SK-N-SH treated with all-trans-retinoic acid at 6 μM for 48 hours (cell line): ENCODE measurements at regions not wholly inside any gene's neighbourhood (a gene's known extent, or its start where the extent isn't known, plus 50 kb on each side); places are given as distances from the start of the nearest gene placed in this dataset.

Source experiments
- CREB5 ChIP-seq: fragments of 250-450 bp; sonication (Bioruptor Pico); IDR thresholded peaks from 2 replicates; pipeline ENCODE4 v1.5.1; 2020; ENCODE audit warnings: low read depth, mild to moderate bottlenecking, moderate library complexity
- CSRNP3 ChIP-seq: fragments of 250-450 bp; sonication (Bioruptor Pico); IDR thresholded peaks from 2 replicates; pipeline ENCODE4 v1.5.1; 2021; ENCODE audit warnings: mild to moderate bottlenecking, moderate library complexity
- GLIS3 ChIP-seq: fragments of 250-450 bp; sonication (Bioruptor Pico); IDR thresholded peaks from 2 replicates; pipeline ENCODE4 v1.5.0; 2020; ENCODE audit warnings: mild to moderate bottlenecking, moderate library complexity
- OSR1 ChIP-seq: fragments of 250-450 bp; sonication (Bioruptor Pico); IDR thresholded peaks from 2 replicates; pipeline ENCODE4 v1.8.0; 2022; ENCODE audit warnings: moderate library complexity, mild to moderate bottlenecking, inconsistent platforms
- PATZ1 ChIP-seq: fragments of 250-450 bp; sonication (Bioruptor Pico); IDR thresholded peaks from 2 replicates; pipeline ENCODE4 v1.8.0; 2020; ENCODE audit warnings: mild to moderate bottlenecking, moderate library complexity, borderline replicate concordance
- POU6F1 ChIP-seq: fragments of 250-450 bp; sonication (Bioruptor Pico); IDR thresholded peaks from 2 replicates; pipeline ENCODE4 v1.8.0; 2021; ENCODE audit warnings: low read depth, mild to moderate bottlenecking, moderate library complexity, borderline replicate concordance
- ZFP3 ChIP-seq: fragments of 250-450 bp; sonication (Bioruptor Pico); IDR thresholded peaks from 2 replicates; pipeline ENCODE4 v1.5.0; 2020; ENCODE audit warnings: mild to moderate bottlenecking, moderate library complexity

- no peak for TF ChIP-seq POU6F1 (CRISPR knock-in tag)
- TF ChIP-seq CREB5 (CRISPR knock-in tag) = no peak
- no peak for TF ChIP-seq PATZ1 (CRISPR knock-in tag)
- no peak for TF ChIP-seq ZFP3 (CRISPR knock-in tag)
- no peak for TF ChIP-seq GLIS3 (CRISPR knock-in tag)
- TF ChIP-seq CSRNP3 (CRISPR knock-in tag) = no peak
- no peak for TF ChIP-seq OSR1
These were observed 330.0 kb downstream of the TLL1 start for GRCh38 chr4:166202991-166203390.
